ELR (cell line): ENCODE measurements at regions not wholly inside any gene's neighbourhood (a gene's known extent, or its start where the extent isn't known, plus 50 kb on each side); places are given as distances from the start of the nearest gene placed in this dataset.
"Not testable (repeated sequence)": the region's sequence is repeated elsewhere in the genome, so short reads cannot be mapped to it uniquely, and the experiment has no call there.

Experiments used
- DNase-seq: peaks from one replicate; pipeline ENCODE4 v3.0.0-alpha.2; 2015; ENCODE audit warnings: low read depth

DNA sequence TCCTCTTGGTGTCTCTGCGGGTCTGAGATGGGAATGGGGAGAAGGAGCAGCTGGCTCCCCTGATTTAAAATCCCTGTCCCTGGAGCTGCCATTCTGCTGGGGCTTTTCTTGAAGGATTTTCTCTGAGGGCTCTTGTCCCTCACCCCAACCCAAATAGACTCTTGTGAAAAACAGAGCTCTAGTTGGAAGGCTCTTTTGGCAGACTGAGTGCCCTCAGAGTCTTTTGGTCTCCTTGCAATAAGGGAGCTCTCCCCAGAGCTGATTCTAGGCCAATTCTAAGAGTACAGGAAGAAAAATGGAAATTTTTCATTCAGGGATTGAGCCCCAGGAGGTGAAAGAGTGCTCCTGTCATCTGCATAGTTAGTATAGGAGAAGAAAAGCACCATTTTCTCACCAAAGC is 238.3 kb downstream of the COG6 start:
- no peak for DNase-seq

DNA sequence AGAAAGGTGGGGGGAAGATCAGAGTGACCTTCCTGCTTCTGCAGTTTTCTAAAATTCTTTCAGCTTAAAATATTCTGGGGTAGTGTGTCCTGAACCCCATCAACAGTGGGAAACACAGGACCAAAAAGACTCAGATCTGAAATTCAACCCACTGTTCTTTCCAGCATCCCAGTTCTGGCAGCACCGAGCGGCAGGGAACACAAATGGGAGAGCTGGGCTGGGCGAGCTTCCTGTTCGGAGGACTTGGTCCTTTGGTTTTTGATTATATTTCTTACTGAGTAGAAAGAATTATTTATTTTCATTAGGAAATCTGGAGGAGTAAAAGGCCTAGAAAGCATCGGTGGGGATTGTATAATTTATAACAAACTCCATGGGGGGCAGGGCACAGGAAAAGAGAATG is 239.1 kb downstream of the COG6 start:
- no peak for DNase-seq

DNA sequence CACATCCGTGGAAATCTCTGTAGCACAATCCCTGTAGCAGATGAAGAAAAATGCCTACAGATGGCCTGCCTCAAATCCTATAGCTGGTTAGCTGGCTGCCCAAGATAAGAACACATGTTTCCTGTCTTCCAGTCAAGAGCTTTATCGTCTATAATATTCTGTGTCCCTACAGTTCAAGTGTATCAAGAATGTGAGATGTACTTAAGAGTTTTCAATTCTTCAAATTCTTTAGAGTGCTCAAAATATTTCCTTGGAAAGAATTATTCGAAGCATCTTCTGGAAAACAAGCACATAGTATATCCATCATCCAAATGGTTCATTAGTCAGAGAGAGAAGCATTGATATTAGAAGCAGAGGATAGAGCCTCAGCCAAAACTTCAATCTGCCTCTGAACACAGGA is 239.8 kb downstream of the COG6 start:
- no peak for DNase-seq

DNA sequence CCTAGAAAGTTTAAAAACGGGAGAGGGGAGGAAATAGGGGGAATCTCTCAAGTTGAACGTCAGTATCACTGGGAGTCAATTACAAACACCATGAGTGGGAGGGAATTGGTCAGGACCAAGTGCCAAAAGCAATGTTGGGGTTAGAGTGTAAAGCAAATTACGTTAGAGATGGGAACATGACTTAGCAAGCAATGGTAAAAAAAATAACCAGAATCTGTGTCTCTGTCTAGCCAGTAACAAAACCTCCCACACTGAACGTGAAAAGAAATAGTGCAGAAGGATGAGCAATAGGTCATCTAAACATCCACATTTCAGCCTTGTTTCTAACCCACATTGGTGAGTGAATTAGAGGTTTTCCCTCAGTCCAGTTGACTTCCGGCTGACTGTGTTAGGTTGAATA is 242.2 kb downstream of the COG6 start:
- no peak for DNase-seq

DNA sequence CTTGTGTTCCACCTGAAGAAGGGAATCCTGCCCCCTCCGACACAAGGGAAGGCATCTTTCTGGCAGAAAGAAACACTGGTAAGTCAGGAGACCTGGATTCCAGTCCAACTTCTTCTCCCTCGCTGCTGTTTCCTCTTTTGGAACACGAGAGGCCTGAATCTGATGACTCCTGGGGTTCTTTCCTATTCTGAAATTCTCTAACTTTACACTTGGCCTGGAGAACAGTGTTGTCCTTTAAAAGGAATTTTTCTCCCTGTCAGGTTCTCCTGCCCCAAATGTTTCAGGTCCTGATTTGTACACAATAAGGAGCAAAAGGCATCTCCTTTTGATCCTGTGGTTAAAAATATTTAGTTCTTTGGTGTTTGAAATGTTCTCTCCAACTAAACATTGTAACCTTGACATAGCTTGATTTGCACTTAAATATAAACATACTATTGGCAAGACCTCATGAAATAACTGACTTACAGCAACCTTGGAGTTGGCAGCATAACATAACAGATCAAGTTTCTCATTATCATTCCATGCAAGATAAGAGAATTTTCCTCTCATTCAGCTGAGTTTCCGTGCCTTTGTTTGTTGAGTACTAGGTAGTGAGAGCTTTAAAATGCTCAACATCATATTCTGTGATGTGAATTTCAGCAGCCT is 244.8 kb downstream of the COG6 start:
- no peak for DNase-seq

DNA sequence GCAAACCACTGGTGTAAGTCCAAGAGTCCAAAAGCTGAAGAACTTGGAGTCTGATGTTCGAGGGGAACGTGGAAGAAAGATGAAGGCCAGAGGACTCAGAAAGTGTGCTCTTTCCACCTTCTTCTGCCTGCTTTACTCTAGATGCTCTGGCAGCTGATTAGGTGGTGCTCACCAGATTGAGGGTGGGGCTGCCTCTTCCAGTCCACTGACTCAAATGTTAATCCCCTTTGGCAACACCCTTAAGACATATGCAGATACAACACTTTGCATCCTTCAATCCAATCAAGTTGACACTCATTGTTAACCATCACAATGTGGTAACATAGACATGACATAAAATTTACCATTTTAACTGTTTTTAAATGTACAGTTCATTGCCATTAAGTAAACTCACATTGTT is 249.5 kb downstream of the COG6 start:
- DNase-seq, result no peak

DNA sequence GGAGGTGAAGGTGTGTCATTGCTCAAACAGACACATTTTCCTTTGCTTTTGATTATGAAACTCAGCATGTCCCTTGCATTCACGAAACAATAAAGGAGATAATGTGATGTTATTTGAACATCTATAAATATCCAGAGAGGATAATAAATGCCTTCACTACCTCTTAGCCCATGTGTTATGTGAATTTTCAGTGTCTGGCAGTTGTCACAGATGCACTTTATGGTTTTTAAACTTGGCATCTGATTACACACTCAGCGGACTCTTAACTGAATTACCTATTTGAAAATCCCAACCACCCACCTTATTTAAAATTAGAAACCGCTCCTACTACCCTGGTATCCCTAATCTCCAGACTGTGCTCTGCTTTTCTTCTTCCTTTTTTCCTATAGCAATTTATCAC is 254.2 kb downstream of the COG6 start:
- DNase-seq, result no peak

DNA sequence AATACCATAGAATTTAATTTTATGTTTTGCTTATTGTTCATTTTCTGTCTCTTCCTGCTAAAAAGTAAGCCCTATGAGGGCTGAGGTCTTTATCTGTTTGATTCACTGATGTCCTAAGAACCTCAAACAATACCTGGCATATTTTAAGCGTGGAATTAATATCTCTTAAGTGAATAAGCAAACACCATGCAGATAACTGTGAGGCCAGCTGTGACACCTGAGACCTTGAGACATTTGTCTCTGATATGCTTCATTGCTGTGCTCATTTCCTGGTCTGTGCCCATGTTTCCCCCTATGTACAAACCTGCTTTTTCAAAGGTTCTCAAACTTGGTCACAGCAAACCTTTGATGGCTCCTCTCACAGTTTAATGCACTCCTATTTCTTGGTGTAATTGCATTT is 254.6 kb downstream of the COG6 start:
- DNase-seq, result no peak

DNA sequence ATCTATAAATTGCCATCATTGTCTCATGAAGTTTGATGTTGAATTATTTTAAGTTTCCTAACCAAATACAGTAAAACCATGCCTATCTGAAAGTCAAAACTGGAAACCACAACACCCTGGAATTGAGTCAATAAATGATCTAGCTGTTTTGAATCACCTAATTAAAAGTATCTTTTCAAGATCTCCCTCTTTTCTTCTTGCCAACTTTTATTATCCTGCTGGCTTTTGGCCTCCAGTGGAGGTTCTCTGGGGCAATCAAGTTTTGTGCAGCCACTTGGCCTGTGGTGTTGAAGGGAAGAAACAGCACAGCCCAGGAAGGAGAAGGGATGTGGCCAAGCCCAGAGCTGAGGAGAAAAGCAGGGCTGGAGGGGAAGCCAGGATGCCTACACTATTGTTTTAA is 255.4 kb downstream of the COG6 start:
- no peak for DNase-seq

DNA sequence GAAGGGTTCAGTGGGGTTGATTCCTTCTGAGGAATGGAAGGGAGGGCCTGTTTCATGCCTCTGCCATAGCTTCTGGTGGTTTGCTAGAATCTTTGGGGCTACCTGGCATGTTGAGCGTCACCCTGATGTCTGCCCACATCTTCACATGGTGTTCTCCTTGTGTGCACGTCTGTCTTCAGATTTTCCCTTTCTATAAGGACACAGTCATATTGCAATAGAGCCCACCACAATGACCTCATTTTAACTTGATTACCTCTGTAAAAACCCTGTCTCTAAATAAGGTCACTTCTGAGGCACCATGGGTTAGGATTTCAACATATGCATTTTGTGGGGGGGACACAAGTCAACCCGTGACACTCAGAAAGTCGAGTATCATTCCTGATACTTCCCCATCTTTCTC is 257.9 kb downstream of the COG6 start:
- DNase-seq, result no peak

DNA sequence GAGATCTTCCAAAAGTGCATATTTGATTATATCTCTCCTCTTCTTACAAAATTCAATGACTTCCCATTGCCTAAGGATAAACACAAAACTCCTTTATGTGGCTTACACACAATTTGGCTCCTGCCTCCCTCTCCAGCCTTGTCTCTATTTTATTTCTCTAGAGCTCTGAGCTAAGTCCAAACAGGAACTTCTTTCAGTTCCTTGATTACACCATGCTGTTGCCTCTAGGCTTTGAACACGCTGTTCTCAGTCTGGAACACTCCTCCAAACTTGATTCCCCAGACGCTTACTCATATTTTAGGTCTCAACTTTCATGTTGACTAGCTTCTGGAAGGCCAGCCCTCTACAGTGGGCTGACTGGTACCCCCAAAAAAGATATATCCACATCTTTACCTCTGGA is 258.5 kb downstream of the COG6 start:
- no peak for DNase-seq

DNA sequence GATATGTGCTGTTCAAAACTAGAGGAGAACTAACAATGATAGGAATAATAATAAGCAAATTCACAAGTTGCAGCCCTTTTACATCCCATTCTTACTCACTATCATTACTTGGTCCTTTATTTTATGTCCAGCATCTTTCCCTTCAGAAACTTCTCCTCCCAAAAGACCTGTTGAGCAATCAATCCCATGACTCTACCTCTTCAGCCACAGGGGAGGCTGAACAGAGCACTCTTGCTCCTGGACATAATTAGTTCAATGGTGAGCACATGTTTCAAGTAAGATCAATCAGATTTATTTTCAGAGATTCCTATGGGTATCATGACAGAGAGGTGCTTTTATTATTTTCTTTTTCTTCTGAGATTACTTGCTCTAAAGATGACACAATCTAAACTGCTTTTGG is 260.0 kb downstream of the COG6 start:
- no peak for DNase-seq

DNA sequence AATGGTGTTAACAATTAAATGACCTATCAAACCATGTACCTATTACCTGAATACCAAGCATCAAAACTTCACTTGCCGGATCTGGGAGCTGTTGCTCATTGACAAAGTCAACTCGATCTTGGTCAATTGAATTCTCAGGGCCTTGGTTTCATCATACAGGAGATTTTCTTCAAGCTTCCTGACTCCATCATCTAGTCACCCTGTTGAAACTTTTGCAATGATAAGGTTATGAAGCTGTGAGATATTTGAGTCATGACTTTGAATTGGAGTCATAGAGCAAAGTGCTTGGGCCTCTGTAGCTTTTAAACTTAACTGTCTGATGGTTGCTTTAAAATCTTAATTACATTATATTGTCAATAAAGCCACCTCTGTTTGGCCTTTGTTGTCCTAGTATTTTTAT is 260.9 kb downstream of the COG6 start:
- DNase-seq, result peak; percentile 2

DNA sequence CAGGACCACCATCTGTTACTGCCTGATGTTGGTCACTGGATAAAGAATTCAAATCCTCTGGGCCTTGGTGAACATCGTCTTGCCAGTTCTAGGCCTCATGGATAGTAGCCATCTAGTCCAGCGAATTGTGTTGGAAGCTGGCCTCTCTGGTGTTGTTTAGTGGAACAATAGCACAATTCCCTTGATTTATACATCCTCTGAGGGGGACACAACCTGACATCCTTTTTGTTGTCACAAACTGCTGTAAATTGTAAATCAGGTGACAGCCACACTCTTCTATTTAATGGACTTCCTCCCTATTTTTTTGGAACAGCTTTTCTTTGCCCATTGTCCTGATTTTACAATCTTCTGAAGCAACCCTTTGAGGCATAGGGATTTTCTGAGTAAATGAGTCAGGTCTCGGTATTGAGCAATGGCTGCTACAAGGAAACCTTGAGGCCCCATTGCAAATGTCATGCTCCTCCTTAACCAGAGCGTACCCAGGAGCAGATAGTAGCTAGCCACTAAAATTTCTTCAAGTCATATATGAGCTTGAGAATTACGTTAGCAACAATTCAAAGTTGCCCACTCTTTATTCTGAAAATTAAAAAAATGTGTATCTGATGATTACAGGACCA is 263.3 kb downstream of the COG6 start:
- no peak for DNase-seq

DNA sequence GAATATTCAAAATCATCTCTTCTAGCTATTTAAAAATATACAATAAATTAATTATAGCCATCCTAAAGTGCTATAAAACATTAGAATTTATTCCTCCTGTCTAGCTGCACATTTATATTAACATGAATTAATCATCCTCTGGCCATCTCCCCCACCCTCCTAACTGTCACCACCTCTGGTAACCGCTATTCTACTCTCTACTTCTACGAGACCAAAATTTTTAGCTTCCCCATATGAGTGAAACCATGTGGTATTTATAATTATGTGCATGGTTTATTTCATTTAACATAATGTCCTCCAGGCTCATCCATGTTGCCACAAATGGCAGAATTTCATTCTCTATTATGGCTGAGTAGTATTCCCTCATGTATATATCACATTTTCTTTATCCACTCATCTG is 265.2 kb downstream of the COG6 start:
- DNase-seq, result no peak

DNA sequence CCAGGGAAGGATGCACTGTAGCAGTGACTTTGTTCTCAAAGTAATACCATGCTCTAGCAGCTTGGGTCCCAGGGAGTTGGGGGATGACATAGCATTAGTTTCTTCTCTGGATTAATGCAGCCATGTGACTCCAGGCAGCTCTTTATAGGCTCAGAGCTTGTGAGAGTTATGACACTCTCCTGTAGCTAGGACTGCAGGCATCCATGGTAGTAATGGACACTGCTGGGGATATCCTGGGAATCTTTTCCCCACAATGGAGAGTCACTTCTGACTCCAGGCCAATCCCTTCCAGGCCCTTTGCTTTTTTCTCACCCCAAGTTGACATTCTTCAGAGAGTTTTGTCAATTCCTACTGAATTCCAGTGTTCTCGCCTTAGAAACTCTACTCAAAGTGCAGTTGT is 270.9 kb downstream of the COG6 start:
- DNase-seq, result no peak

DNA sequence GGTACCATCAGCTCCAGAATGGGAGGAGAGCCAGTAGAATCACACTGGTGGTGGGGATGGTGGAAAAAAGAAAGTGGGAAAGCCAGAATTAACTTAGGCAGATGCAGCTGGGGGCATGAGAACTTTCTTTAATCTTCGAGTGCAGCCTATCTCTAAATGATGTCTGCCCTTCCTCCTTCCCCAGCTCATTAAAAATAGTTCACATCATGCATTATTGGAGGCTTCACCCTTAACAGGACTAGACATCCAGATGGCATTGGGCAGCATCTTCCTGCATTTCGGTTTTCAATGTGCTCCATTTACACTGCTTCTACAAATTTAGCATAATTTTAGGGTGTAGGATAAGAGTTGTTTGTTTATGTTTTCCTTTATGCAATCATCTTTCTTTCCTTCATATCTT is 272.8 kb downstream of the COG6 start:
- DNase-seq, result no peak

DNA sequence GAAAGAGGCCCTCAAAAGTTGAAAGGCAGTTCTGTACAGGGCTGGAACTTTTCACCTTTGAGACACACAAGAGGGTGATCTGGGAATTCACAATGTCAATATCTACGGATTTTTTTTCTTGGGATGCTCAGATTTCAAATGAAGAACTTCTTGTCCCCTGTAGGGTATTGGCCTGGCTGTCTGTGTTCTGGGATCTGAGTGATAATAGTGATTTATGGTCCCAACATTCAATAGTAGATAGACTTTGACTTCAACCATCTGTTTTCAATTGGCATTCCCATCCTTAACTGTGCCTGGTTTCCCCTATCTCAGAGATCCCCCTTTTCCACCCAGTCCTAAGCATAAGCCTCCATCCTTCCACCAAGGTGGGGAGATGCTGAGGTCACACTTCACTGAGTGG is 274.1 kb downstream of the COG6 start:
- DNase-seq, result no peak

DNA sequence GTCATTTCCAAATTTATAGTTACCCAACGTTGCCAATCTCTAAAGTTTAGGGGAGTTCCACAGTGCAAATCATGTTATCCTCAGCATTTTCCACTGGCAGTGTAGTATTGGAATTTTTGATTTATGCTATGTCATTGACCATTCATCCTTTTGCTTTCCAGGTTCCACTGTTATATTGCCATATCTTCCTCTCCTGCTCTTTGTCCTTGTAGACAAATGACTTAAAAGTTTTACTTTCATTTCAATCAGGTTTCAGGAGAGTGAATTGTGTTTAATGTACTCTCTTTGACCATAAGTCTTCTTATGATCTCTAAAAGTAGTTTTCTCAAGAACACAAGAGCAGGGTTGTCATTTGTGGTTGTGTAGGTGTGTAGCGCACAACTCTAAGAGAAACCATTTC is 274.6 kb downstream of the COG6 start:
- DNase-seq, result no peak

DNA sequence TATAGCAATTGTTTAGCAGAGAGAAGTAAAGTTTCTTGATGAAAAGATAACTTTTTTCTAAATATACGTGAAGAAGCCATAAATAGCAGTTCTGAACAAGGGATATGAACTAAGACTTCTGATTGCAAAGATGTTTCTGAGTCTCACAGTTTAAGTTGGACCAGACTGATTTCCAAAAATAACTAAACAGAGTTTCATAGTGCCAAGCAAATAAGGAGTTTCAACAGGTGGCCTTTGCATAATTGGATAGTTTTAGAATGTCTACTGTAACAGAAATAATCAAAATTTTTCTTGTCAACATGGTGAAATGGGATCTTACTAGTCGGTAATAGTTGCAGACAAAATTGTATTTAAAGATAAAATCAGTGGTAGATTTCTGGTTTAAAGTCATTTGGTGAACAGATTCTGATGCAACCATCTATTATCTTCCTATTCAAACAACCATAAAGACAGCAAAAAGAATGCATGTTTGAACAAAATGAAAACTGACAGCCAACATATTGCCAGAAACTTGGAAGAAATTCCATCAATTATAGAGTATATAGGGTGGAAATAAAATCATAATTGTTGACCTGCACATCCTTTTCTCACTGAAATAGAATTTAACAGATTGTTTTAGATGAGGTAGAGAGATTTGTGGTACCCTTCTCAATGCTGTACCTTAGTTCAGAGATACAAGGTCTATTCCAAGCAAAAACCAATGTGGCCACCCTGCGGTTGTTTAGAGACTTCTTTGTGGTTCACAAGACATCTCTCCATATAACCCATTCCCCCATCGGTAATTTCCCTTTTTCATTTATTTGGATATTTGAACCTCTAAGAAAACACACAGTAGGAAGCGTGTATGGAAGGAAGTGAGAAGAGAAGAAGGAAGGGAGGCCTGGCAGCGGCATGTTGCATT is 275.3 kb downstream of the COG6 start:
- no peak for DNase-seq

DNA sequence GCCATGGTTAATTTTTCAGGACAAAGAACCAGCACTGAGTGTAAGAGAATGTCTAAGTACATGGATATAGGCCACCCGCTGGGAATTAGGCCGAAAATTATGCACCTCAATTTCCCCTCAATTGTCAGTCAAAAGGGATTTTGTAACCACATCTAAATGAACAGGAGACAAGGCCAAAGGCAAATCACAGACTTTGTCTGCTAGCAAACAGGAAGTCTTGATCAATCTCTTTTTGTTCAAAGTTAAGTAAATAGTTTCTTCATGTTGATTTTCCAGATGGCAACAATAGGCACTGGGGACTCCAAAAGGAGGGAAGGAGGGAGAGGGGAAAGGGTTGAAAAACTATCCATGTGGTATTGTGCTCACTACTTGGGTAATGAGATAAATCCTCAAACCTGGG is 276.0 kb downstream of the COG6 start:
- no peak for DNase-seq

DNA sequence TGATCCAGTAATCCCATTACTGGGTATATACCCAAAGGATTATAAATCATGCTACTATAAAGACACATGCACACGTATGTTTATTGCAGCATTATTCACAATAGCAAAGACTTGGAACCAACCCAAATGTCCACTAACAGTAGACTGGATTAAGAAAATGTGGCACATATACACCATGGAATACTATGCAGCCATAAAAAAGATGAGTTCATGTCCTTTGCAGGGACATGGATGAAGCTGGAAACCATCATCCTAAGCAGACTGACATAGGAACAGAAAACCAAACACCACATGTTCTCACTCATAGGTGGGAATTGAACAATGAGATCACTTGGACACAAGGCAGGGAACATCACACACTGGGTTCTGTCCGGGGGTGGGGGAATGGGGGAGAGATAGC is 277.1 kb downstream of the COG6 start:
- DNase-seq, result not testable (repeated sequence)

DNA sequence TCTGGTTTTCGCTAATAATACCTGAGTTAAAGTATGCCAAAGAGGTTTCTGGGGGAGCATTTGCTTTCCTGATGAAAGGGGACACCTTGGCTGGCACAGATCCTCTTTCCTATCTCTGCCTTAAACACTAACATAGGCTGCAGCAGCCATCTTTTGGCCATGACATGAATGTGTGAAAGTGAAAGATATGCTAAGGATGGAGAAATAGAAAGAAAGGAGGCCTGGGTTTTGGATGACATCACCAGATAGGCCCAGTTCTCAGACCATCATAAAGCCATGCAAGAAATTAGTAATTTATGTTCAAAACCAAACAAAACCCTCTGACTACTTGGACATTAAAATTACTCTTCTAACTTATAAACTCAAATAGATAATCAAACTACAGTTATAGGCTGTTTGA is 279.7 kb downstream of the COG6 start:
- DNase-seq, result no peak
